HG03196 (cell line): ENCODE measurements at regions not wholly inside any gene's neighbourhood (a gene's known extent, or its start where the extent isn't known, plus 50 kb on each side); places are given as distances from the start of the nearest gene placed in this dataset.
A peak's percentile ranks its signal among the peaks of the same experiment; 100 is the strongest.

Experiments used
- ATAC-seq: cut with Tn5 transposase; IDR thresholded peaks from one replicate; pipeline ENCODE4 v1.9.1; 2021; ENCODE audit not compliant: unreplicated experiment

- ATAC-seq = peak; percentile 66
These were observed 148.4 kb upstream of the USP9Y start for GRCh38 chrY:12552471-12553283.

GRCh38 chrY:12553909-12554308 is 147.1 kb upstream of the USP9Y start:
- ATAC-seq = no peak

- ATAC-seq = no peak
These were observed 146.0 kb upstream of the USP9Y start for GRCh38 chrY:12555005-12555404.

GRCh38 chrY:12559007-12559406 is 142.0 kb upstream of the USP9Y start:
- no peak for ATAC-seq

- no peak for ATAC-seq
These were observed 124.8 kb upstream of the USP9Y start for GRCh38 chrY:12576278-12576677.

GRCh38 chrY:12593532-12594216 is 107.4 kb upstream of the USP9Y start:
- ATAC-seq = no peak

GRCh38 chrY:12598783-12599182 is 102.2 kb upstream of the USP9Y start:
- no peak for ATAC-seq

- ATAC-seq = no peak
These were observed 95.6 kb upstream of the USP9Y start for GRCh38 chrY:12605426-12605825.

- ATAC-seq = no peak
These were observed 90.2 kb upstream of the USP9Y start for GRCh38 chrY:12610861-12611260.

GRCh38 chrY:12615733-12616446 is 85.1 kb upstream of the USP9Y start:
- no peak for ATAC-seq

- ATAC-seq = no peak
These were observed 79.5 kb upstream of the USP9Y start for GRCh38 chrY:12621454-12622081.

- ATAC-seq = no peak
These were observed 77.8 kb upstream of the USP9Y start for GRCh38 chrY:12623204-12623603.

- no peak for ATAC-seq
These were observed 58.0 kb upstream of the USP9Y start for GRCh38 chrY:12642986-12643385.

GRCh38 chrY:12643693-12644348 is 57.2 kb upstream of the USP9Y start:
- no peak for ATAC-seq

- no peak for ATAC-seq
These were observed 49.9 kb upstream of the USP9Y start for GRCh38 chrY:12651095-12651494.
